Ishikawa (cell line): ENCODE measurements at regions not wholly inside any gene's neighbourhood (a gene's known extent, or its start where the extent isn't known, plus 50 kb on each side); places are given as distances from the start of the nearest gene placed in this dataset.

Experiments used
- CEBPB ChIP-seq: IDR thresholded peaks from 2 replicates; pipeline ENCODE4 v1.6.1; 2012
- EP300 ChIP-seq: IDR thresholded peaks from 2 replicates; pipeline ENCODE4 v1.6.1; 2012; ENCODE audit warnings: borderline replicate concordance
- FOXM1 ChIP-seq: IDR thresholded peaks from 2 replicates; pipeline ENCODE4 v1.6.1; 2012; ENCODE audit warnings: low read depth, borderline replicate concordance
- RAD21 ChIP-seq: IDR thresholded peaks from 2 replicates; pipeline ENCODE4 v1.6.1; 2012; ENCODE audit warnings: low read depth
- TAF1 ChIP-seq: IDR thresholded peaks from 2 replicates; pipeline ENCODE4 v1.6.1; 2012; ENCODE audit warnings: low read depth, mild to moderate bottlenecking
- TCF12 ChIP-seq: IDR thresholded peaks from 2 replicates; pipeline ENCODE4 v1.6.1; 2012; ENCODE audit warnings: low read depth
- TF ChIP-seq, protein P1 (sequence below): IDR thresholded peaks from 2 replicates; pipeline ENCODE4 v1.6.1; 2012
- TF ChIP-seq, protein P2 (sequence below): IDR thresholded peaks from 2 replicates; pipeline ENCODE4 v1.6.1; 2012; ENCODE audit warnings: low read depth, mild to moderate bottlenecking

DNA sequence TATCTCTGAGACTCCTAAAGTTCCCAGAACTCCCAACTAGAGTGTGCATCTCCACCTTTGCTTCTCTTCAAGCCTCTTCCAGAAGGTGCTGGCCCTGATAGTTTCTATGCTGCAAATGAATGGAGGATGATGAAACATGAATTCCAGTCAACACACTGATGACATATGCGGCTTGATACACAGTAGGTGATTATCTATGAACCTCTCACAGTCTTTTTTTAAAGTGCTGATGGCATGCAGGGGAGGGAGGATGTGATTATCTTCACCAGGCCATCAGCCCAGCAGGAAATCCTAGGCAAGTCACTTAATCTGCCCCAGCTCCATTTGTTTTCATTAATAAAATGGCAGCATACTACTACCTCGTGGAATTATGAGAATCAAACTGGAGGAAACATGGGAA is 548.5 kb downstream of the SOX6 start:
- no peak for TF ChIP-seq TCF12
- TF ChIP-seq CEBPB = no peak
- no peak for TF ChIP-seq EP300
- TF ChIP-seq, protein P1, sequence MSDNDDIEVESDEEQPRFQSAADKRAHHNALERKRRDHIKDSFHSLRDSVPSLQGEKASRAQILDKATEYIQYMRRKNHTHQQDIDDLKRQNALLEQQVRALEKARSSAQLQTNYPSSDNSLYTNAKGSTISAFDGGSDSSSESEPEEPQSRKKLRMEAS = no peak
- TF ChIP-seq, protein P2, sequence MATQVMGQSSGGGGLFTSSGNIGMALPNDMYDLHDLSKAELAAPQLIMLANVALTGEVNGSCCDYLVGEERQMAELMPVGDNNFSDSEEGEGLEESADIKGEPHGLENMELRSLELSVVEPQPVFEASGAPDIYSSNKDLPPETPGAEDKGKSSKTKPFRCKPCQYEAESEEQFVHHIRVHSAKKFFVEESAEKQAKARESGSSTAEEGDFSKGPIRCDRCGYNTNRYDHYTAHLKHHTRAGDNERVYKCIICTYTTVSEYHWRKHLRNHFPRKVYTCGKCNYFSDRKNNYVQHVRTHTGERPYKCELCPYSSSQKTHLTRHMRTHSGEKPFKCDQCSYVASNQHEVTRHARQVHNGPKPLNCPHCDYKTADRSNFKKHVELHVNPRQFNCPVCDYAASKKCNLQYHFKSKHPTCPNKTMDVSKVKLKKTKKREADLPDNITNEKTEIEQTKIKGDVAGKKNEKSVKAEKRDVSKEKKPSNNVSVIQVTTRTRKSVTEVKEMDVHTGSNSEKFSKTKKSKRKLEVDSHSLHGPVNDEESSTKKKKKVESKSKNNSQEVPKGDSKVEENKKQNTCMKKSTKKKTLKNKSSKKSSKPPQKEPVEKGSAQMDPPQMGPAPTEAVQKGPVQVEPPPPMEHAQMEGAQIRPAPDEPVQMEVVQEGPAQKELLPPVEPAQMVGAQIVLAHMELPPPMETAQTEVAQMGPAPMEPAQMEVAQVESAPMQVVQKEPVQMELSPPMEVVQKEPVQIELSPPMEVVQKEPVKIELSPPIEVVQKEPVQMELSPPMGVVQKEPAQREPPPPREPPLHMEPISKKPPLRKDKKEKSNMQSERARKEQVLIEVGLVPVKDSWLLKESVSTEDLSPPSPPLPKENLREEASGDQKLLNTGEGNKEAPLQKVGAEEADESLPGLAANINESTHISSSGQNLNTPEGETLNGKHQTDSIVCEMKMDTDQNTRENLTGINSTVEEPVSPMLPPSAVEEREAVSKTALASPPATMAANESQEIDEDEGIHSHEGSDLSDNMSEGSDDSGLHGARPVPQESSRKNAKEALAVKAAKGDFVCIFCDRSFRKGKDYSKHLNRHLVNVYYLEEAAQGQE = no peak
- no peak for TF ChIP-seq TAF1
- no peak for TF ChIP-seq FOXM1
- no peak for TF ChIP-seq RAD21
